Vagina (tissue), 2 donors: ENCODE measurements at regions not wholly inside any gene's neighbourhood (a gene's known extent, or its start where the extent isn't known, plus 50 kb on each side); places are given as distances from the start of the nearest gene placed in this dataset.

ENCODE experiments used
- POLR2A ChIP-seq, 2 donors: fragments of 450-650 bp; IDR thresholded peaks; one replicate each; pipeline ENCODE4 v1.6.1; 2017; ENCODE audit warnings: antibody characterized with exemption in 2 of 2, mild to moderate bottlenecking in 2 of 2, moderate library complexity in 2 of 2
- POLR2AphosphoS5 ChIP-seq, 2 donors: sonication (generic); formaldehyde crosslinking; IDR thresholded peaks; one replicate each; pipeline ENCODE4 v1.9.0; 2017; ENCODE audit warnings: antibody characterized with exemption in 2 of 2, mild to moderate bottlenecking in 2 of 2, low read depth in 1 of 2; ENCODE audit not compliant: insufficient read depth in 1 of 2
- TF ChIP-seq, protein P1 (sequence below), 3 experiments: fragments of 450-650 bp in 2 of 3; fragments of 200-600 bp in 1 of 3; sonication (generic) in 1 of 3; IDR thresholded peaks; one replicate each; pipeline ENCODE4 v1.5.1; 2017 to 2019; ENCODE audit warnings: antibody characterized with exemption in 3 of 3, mild to moderate bottlenecking in 2 of 3, moderate library complexity in 2 of 3

DNA sequence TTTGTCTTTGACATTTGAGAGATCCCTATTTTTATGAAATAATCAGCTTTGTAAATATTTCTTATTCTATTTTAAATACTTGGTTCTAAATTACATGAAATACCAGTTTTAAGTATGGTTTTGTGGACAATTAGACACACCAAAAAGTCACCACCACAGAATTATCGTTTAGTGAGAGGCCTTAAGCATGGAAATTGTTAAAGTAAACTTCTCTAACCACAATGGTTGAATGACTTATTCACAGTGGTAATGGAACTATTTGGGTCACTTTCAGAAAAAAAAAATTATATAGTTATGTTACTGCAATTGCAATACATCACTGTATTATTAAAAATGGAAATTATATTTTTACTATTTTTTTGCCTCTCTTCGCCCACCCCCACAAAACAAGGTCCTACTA is 1252.5 kb downstream of the EFNA5 start:
- TF ChIP-seq POLR2A (IDR thresholded peaks at IDR 0.05): no peak
- TF ChIP-seq, protein P1, sequence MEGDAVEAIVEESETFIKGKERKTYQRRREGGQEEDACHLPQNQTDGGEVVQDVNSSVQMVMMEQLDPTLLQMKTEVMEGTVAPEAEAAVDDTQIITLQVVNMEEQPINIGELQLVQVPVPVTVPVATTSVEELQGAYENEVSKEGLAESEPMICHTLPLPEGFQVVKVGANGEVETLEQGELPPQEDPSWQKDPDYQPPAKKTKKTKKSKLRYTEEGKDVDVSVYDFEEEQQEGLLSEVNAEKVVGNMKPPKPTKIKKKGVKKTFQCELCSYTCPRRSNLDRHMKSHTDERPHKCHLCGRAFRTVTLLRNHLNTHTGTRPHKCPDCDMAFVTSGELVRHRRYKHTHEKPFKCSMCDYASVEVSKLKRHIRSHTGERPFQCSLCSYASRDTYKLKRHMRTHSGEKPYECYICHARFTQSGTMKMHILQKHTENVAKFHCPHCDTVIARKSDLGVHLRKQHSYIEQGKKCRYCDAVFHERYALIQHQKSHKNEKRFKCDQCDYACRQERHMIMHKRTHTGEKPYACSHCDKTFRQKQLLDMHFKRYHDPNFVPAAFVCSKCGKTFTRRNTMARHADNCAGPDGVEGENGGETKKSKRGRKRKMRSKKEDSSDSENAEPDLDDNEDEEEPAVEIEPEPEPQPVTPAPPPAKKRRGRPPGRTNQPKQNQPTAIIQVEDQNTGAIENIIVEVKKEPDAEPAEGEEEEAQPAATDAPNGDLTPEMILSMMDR (IDR thresholded peaks at IDR 0.05): no peak
- TF ChIP-seq POLR2AphosphoS5 (IDR thresholded peaks at IDR 0.05; ENCODE audit: insufficient read depth in 1 of 2, low read depth in 1 of 2): no peak
